WERI-Rb-1 (cell line): ENCODE measurements at regions not wholly inside any gene's neighbourhood (a gene's known extent, or its start where the extent isn't known, plus 50 kb on each side); places are given as distances from the start of the nearest gene placed in this dataset.

ENCODE experiments used
- DNase-seq: peaks from one replicate; pipeline ENCODE4 v3.0.0-alpha.2; 2020
- H3K27ac ChIP-seq: fragments of 250-450 bp; sonication (Bioruptor Pico); 2 replicates; pipeline ENCODE4 v1.5.1; 2020; ENCODE audit warnings: mild to moderate bottlenecking, moderate library complexity
- H3K27me3 ChIP-seq: fragments of 250-450 bp; sonication (Bioruptor Pico); 2 replicates; pipeline ENCODE4 v1.5.1; 2021; ENCODE audit warnings: mild to moderate bottlenecking, low read depth, moderate library complexity; ENCODE audit not compliant: insufficient read depth, severe bottlenecking
- H3K36me3 ChIP-seq: fragments of 250-450 bp; sonication (Bioruptor Pico); 2 replicates; pipeline ENCODE4 v1.5.1; 2020; ENCODE audit warnings: mild to moderate bottlenecking, moderate library complexity
- H3K4me3 ChIP-seq: 2 replicates; pipeline ENCODE4 v1.5.1; 2011; ENCODE audit warnings: low read depth, mild to moderate bottlenecking, control low read depth, low read length
- H3K9me3 ChIP-seq: fragments of 250-450 bp; sonication (Bioruptor Pico); 2 replicates; pipeline ENCODE4 v1.5.1; 2021; ENCODE audit warnings: mild to moderate bottlenecking, moderate library complexity; ENCODE audit not compliant: severe bottlenecking
- TF ChIP-seq, protein P1 (sequence below): IDR thresholded peaks from 2 replicates; pipeline ENCODE4 v1.5.1; 2011; ENCODE audit warnings: low read depth, mild to moderate bottlenecking, control low read depth, inconsistent platforms, low read length

- no peaks in the 10 kb centered on the region for H3K27me3 ChIP-seq
- H3K9me3 ChIP-seq: peaks cover 29% of the 10 kb centered on the region
- no peak overlapping the region for H3K4me3 ChIP-seq
- H3K36me3 ChIP-seq: no peaks in the 10 kb centered on the region
- TF ChIP-seq, protein P1, sequence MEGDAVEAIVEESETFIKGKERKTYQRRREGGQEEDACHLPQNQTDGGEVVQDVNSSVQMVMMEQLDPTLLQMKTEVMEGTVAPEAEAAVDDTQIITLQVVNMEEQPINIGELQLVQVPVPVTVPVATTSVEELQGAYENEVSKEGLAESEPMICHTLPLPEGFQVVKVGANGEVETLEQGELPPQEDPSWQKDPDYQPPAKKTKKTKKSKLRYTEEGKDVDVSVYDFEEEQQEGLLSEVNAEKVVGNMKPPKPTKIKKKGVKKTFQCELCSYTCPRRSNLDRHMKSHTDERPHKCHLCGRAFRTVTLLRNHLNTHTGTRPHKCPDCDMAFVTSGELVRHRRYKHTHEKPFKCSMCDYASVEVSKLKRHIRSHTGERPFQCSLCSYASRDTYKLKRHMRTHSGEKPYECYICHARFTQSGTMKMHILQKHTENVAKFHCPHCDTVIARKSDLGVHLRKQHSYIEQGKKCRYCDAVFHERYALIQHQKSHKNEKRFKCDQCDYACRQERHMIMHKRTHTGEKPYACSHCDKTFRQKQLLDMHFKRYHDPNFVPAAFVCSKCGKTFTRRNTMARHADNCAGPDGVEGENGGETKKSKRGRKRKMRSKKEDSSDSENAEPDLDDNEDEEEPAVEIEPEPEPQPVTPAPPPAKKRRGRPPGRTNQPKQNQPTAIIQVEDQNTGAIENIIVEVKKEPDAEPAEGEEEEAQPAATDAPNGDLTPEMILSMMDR: no peak
- DNase-seq: no peak
- H3K27ac ChIP-seq: no peak overlapping the region
Observed at GRCh38 chr11:116442238-116442752, 330.5 kb downstream of the BUD13 start.

DNA sequence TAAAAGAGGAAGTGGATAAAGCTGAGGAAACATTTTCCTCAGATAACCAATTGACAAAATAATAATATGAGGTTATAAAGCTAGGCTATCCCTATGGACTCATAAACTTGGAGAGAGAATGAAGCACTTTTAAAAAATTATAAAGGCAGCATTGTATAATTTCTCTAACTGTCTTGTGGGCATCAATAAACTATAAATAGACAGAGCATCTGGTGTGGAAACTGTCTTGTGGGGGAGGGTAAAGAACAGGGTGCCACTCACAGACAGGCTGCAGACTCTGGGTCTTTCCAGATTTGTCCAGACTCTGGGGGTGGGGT, 333.5 kb downstream of the BUD13 start:
- TF ChIP-seq, protein P1: no peak
- DNase-seq: no peak
- H3K36me3 ChIP-seq: no peaks in the 10 kb centered on the region
- H3K27ac ChIP-seq: peak overlapping the region; percentile 42; the same call in 1 of the 2 replicates
- no peaks in the 10 kb centered on the region for H3K27me3 ChIP-seq
- no peak overlapping the region for H3K4me3 ChIP-seq
- H3K9me3 ChIP-seq: peaks cover 28% of the 10 kb centered on the region

- no peak overlapping the region for H3K4me3 ChIP-seq
- H3K36me3 ChIP-seq: no peaks in the 10 kb centered on the region
- peaks cover 26% of the 10 kb centered on the region for H3K9me3 ChIP-seq
- TF ChIP-seq, protein P1: no peak
- H3K27me3 ChIP-seq: no peaks in the 10 kb centered on the region
- no peak for DNase-seq
- peak overlapping the region; percentile 42; the same call in 1 of the 2 replicates for H3K27ac ChIP-seq
Observed at GRCh38 chr11:116438651-116439360, 334.0 kb downstream of the BUD13 start.

DNA sequence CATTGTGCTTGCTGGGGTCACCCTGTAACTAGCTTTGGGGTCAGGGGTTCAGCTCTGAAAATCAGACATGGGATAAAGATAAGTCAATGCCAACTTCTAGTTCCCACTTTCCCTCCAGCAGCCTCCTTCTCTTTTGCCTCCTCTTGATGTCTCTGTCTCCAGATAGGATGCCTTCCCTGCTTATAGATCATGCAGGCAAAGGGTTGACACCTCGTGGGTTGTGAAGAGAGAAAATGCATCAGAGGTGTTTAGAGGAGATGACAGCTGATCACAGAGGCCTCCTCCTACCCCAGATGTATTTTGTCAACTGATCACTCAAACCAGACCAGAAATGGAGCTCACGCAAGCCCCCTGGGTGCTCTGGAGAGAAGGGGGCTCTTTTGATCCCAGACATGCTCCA, 337.8 kb downstream of the BUD13 start:
- Histone ChIP-seq H3K27me3 (no peaks in the 10 kb centered on the region), H3K4me3 (no peak overlapping the region)

GRCh38 chr11:116432301-116432700, 340.5 kb downstream of the BUD13 start:
- Histone ChIP-seq H3K9me3 (no peaks in the 10 kb centered on the region), H3K27me3 (no peaks in the 10 kb centered on the region), H3K36me3 (no peaks in the 10 kb centered on the region), H3K4me3 (no peak overlapping the region), H3K27ac (peak overlapping the region; percentile 48; the same call in 1 of the 2 replicates)
- TF ChIP-seq, protein P1: no peak
- DNase-seq: no peak

More for the DNA sequence above, 337.8 kb downstream of the BUD13 start:
- H3K27ac ChIP-seq: no peak overlapping the region
- TF ChIP-seq, protein P1: no peak
- no peaks in the 10 kb centered on the region for H3K36me3 ChIP-seq
- peaks cover 1% of the 10 kb centered on the region for H3K9me3 ChIP-seq
- DNase-seq: no peak
